ENCODE measurements at regions not wholly inside any gene's neighbourhood (a gene's known extent, or its start where the extent isn't known, plus 50 kb on each side); places are given as distances from the start of the nearest gene placed in this dataset.
"Not testable (repeated sequence)": the region's sequence is repeated elsewhere in the genome, so short reads cannot be mapped to it uniquely, and the experiment has no call there.

- DNase-seq: no peak
Measured at GRCh38 chr7:48992816-48993215, 68.5 kb downstream of the CDC14C start.

- peak; percentile 16 to 19 for DNase-seq
Measured at GRCh38 chr7:49001610-49002033, 77.3 kb downstream of the CDC14C start.

- DNase-seq: no peak
Measured at GRCh38 chr7:49010717-49011116, 86.4 kb downstream of the CDC14C start.

GRCh38 chr7:49014870-49015269, 90.5 kb downstream of the CDC14C start:
- DNase-seq: no peak

- no peak for DNase-seq
Measured at GRCh38 chr7:49020145-49020544, 95.8 kb downstream of the CDC14C start.

- no peak for DNase-seq
Measured at GRCh38 chr7:49022448-49022847, 98.1 kb downstream of the CDC14C start.

- DNase-seq: no peak
Measured at GRCh38 chr7:49023345-49024328, 99.3 kb downstream of the CDC14C start.

GRCh38 chr7:49030221-49030620, 105.9 kb downstream of the CDC14C start:
- no peak for DNase-seq

GRCh38 chr7:49033140-49033539, 108.8 kb downstream of the CDC14C start:
- DNase-seq: not testable (repeated sequence)

GRCh38 chr7:49037346-49038210, 113.2 kb downstream of the CDC14C start:
- DNase-seq: no peak

GRCh38 chr7:49038821-49039358, 114.5 kb downstream of the CDC14C start:
- DNase-seq: no peak

GRCh38 chr7:49060743-49061142, 136.4 kb downstream of the CDC14C start:
- no peak for DNase-seq

GRCh38 chr7:49074538-49074937, 150.2 kb downstream of the CDC14C start:
- no peak for DNase-seq

- DNase-seq: no peak
Measured at GRCh38 chr7:49080896-49081475, 156.6 kb downstream of the CDC14C start.

GRCh38 chr7:49088017-49088416, 163.7 kb downstream of the CDC14C start:
- DNase-seq: no peak

- DNase-seq: no peak
Measured at GRCh38 chr7:49089717-49090116, 165.4 kb downstream of the CDC14C start.

- DNase-seq: no peak
Measured at GRCh38 chr7:49091089-49091488, 166.7 kb downstream of the CDC14C start.

- no peak for DNase-seq
Measured at GRCh38 chr7:49091519-49091918, 167.2 kb downstream of the CDC14C start.

- DNase-seq: no peak
Measured at GRCh38 chr7:49093218-49093617, 168.9 kb downstream of the CDC14C start.

GRCh38 chr7:49094866-49095265, 170.5 kb downstream of the CDC14C start:
- DNase-seq: no peak

GRCh38 chr7:49099587-49100326, 175.4 kb downstream of the CDC14C start:
- DNase-seq: no peak
